Esophagus (tissue), 2 donors: ENCODE measurements at regions not wholly inside any gene's neighbourhood (a gene's known extent, or its start where the extent isn't known, plus 50 kb on each side); places are given as distances from the start of the nearest gene placed in this dataset.
"Not testable (repeated sequence)": the region's sequence is repeated elsewhere in the genome, so short reads cannot be mapped to it uniquely, and the experiment has no call there.

ENCODE experiments used
- H3K27ac ChIP-seq, 2 donors: one replicate each; pipeline ENCODE4 v1.5.1; 2013; ENCODE audit warnings: low read depth in 2 of 2, mild to moderate bottlenecking in 2 of 2, inconsistent platforms in 1 of 2, low read length in 1 of 2, moderate library complexity in 1 of 2
- H3K27me3 ChIP-seq, 2 donors: one replicate each; pipeline ENCODE4 v1.6.1; 2013; ENCODE audit warnings: low read length in 2 of 2, control low read depth in 1 of 2, mild to moderate bottlenecking in 1 of 2; ENCODE audit not compliant: insufficient read depth in 2 of 2, control insufficient read depth in 1 of 2
- H3K36me3 ChIP-seq, 2 donors: one replicate each; pipeline ENCODE4 v1.6.1; 2013; ENCODE audit warnings: low read length in 1 of 2; ENCODE audit not compliant: control insufficient read depth in 2 of 2, insufficient read depth in 2 of 2
- H3K4me1 ChIP-seq, 2 donors: one replicate each; pipeline ENCODE4 v1.6.1; 2013; ENCODE audit warnings: low read length in 1 of 2; ENCODE audit not compliant: control insufficient read depth in 2 of 2, insufficient read depth in 2 of 2
- H3K4me3 ChIP-seq, 2 donors: one replicate each; pipeline ENCODE4 v1.5.1; 2013; ENCODE audit warnings: low read length in 2 of 2, mild to moderate bottlenecking in 2 of 2, low read depth in 1 of 2, moderate library complexity in 1 of 2
- H3K9me3 ChIP-seq, 2 donors: one replicate each; pipeline ENCODE4 v1.6.1; 2013; ENCODE audit warnings: mild to moderate bottlenecking in 2 of 2, low read depth in 1 of 2, low read length in 1 of 2, moderate library complexity in 1 of 2; ENCODE audit not compliant: control insufficient read depth in 2 of 2, insufficient read depth in 1 of 2
- WGBS, 2 donors: extraction: QIAGEN DNeasy Blood & Tissue Kit; methylation state at CpG; one replicate each; pipeline ENCODE4 v1.1.7; 2013; 5-methylcytosine and 5-hydroxymethylcytosine counted together
- donor health status: healthy with polysubstance abuse.
- donor health status: Bipolar disorder and iron deficiency.

- WGBS, 2 donors = 69% methylated on average over 2 of the region's 2 CpGs
Measured at GRCh38 chr2:8441986-8442385, 239.9 kb upstream of the ID2 start.

GRCh38 chr2:8442833-8443486, 238.9 kb upstream of the ID2 start:
- Histone ChIP-seq H3K27me3 (no peaks in the 10 kb centered on the region), H3K27ac (no peak overlapping the region), H3K4me1 (peaks cover 2 to 5% of the 10 kb centered on the region in 2 donors), H3K9me3 (no peaks in the 10 kb centered on the region), H3K36me3 (no peaks in the 10 kb centered on the region), H3K4me3 (no peak overlapping the region)
- 62 to 68% methylated on average over 4 of the region's 4 CpGs for WGBS, 2 donors

More at GRCh38 chr2:8441986-8442385, 239.9 kb upstream of the ID2 start:
- H3K27me3 ChIP-seq = no peaks in the 10 kb centered on the region
- no peaks in the 10 kb centered on the region for H3K36me3 ChIP-seq
- H3K4me1 ChIP-seq = peaks cover 2 to 6% of the 10 kb centered on the region in 2 donors
- no peaks in the 10 kb centered on the region for H3K9me3 ChIP-seq
- no peak overlapping the region for H3K27ac ChIP-seq
- no peak overlapping the region for H3K4me3 ChIP-seq

- no peaks in the 10 kb centered on the region for H3K27me3 ChIP-seq
- 39 to 45% methylated on average over 4 of the region's 4 CpGs for WGBS, 2 donors
- H3K4me1 ChIP-seq = no peaks in the 10 kb centered on the region
- H3K27ac ChIP-seq = no peak overlapping the region
- no peaks in the 10 kb centered on the region for H3K36me3 ChIP-seq
- H3K9me3 ChIP-seq = no peaks in the 10 kb centered on the region
- no peak overlapping the region for H3K4me3 ChIP-seq
Measured at GRCh38 chr2:8445580-8445979, 236.3 kb upstream of the ID2 start.

- not testable (repeated sequence) for H3K27me3 ChIP-seq, H3K27ac ChIP-seq, H3K4me3 ChIP-seq, H3K4me1 ChIP-seq, H3K9me3 ChIP-seq, H3K36me3 ChIP-seq
- WGBS, 2 donors = 84 to 94% methylated on average over 3 of the region's 3 CpGs
Measured at GRCh38 chr2:8446751-8447150, 235.1 kb upstream of the ID2 start.

- WGBS, 2 donors = 81 to 83% methylated on average over 3 of the region's 3 CpGs
- H3K36me3 ChIP-seq = no peaks in the 10 kb centered on the region
Measured at GRCh38 chr2:8447610-8448221, 234.1 kb upstream of the ID2 start.

GRCh38 chr2:8448824-8449556, 232.9 kb upstream of the ID2 start:
- H3K4me3 ChIP-seq = no peak overlapping the region
- H3K27ac ChIP-seq = no peak overlapping the region
- H3K36me3 ChIP-seq = no peaks in the 10 kb centered on the region
- H3K4me1 ChIP-seq = no peaks in the 10 kb centered on the region
- no peaks in the 10 kb centered on the region for H3K9me3 ChIP-seq
- no peaks in the 10 kb centered on the region for H3K27me3 ChIP-seq
- 64 to 67% methylated on average over 10 of the region's 10 CpGs for WGBS, 2 donors

More at GRCh38 chr2:8447610-8448221, 234.1 kb upstream of the ID2 start:
- no peak overlapping the region for H3K4me3 ChIP-seq
- H3K27ac ChIP-seq = no peak overlapping the region
- H3K27me3 ChIP-seq = no peaks in the 10 kb centered on the region
- no peaks in the 10 kb centered on the region for H3K9me3 ChIP-seq
- H3K4me1 ChIP-seq = no peaks in the 10 kb centered on the region

GRCh38 chr2:8451273-8451672, 230.6 kb upstream of the ID2 start:
- Histone ChIP-seq H3K4me3 (no peak overlapping the region), H3K27ac (no peak overlapping the region), H3K9me3 (no peaks in the 10 kb centered on the region), H3K36me3 (no peaks in the 10 kb centered on the region), H3K4me1 (no peaks in the 10 kb centered on the region), H3K27me3 (no peaks in the 10 kb centered on the region)
- WGBS, 2 donors = 88 to 93% methylated on average over 5 of the region's 5 CpGs

GRCh38 chr2:8452296-8452695, 229.6 kb upstream of the ID2 start:
- H3K4me1 ChIP-seq = peaks cover 0 to 5% of the 10 kb centered on the region in 2 donors
- no peaks in the 10 kb centered on the region for H3K36me3 ChIP-seq
- H3K9me3 ChIP-seq = no peaks in the 10 kb centered on the region
- H3K27ac ChIP-seq = peak overlapping the region in 1 of 2 donors; percentile 26
- H3K27me3 ChIP-seq = no peaks in the 10 kb centered on the region
- H3K4me3 ChIP-seq = no peak overlapping the region
- 75 to 93% methylated on average over 5 of the region's 5 CpGs for WGBS, 2 donors

GRCh38 chr2:8452979-8453903, 228.6 kb upstream of the ID2 start:
- Histone ChIP-seq H3K9me3 (no peaks in the 10 kb centered on the region), H3K4me1 (peaks cover 0 to 5% of the 10 kb centered on the region in 2 donors), H3K27me3 (no peaks in the 10 kb centered on the region), H3K36me3 (no peaks in the 10 kb centered on the region), H3K27ac (peak overlapping the region in 1 of 2 donors; percentile 26), H3K4me3 (no peak overlapping the region)
- WGBS, 2 donors = 72 to 74% methylated on average over 15 of the region's 15 CpGs
